ENCODE measurements at regions not wholly inside any gene's neighbourhood (a gene's known extent, or its start where the extent isn't known, plus 50 kb on each side); places are given as distances from the start of the nearest gene placed in this dataset.

DNA sequence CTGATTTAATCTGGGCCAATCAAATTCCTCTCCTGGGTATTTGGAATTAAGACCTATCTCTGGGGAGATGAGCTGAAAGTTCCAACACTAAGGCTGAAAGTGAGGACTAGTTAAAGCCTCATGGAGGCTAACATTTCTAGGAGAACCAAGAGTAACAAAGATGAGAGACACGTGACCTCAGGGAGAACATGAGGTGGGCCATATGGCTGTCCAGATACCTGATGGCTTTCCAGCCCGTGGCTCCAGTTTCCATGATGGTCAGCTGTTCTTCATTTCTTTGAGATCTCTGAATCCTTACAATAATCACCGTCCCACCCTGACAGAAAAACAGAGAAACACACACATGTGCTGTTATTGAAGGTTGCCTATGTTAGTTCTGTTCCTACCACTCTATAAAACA is 66.1 kb downstream of the LEPR start:
- TF ChIP-seq, protein P1, sequence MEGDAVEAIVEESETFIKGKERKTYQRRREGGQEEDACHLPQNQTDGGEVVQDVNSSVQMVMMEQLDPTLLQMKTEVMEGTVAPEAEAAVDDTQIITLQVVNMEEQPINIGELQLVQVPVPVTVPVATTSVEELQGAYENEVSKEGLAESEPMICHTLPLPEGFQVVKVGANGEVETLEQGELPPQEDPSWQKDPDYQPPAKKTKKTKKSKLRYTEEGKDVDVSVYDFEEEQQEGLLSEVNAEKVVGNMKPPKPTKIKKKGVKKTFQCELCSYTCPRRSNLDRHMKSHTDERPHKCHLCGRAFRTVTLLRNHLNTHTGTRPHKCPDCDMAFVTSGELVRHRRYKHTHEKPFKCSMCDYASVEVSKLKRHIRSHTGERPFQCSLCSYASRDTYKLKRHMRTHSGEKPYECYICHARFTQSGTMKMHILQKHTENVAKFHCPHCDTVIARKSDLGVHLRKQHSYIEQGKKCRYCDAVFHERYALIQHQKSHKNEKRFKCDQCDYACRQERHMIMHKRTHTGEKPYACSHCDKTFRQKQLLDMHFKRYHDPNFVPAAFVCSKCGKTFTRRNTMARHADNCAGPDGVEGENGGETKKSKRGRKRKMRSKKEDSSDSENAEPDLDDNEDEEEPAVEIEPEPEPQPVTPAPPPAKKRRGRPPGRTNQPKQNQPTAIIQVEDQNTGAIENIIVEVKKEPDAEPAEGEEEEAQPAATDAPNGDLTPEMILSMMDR (IDR thresholded peaks at IDR 0.05): no peak
- TF ChIP-seq POLR2A (IDR thresholded peaks at IDR 0.05): no peak

All from adrenal gland (tissue), 5 donors.